Effector memory CD4-positive, alpha-beta T cell (primary cell): ENCODE measurements at regions not wholly inside any gene's neighbourhood (a gene's known extent, or its start where the extent isn't known, plus 50 kb on each side); places are given as distances from the start of the nearest gene placed in this dataset.

Experiments
- DNase-seq, 3 donors: peaks; one replicate each; pipeline ENCODE4 v3.0.0-alpha.2; 2020
- H3K27ac ChIP-seq: 2 replicates; pipeline ENCODE4 v1.7.0; 2013; ENCODE audit warnings: mild to moderate bottlenecking, low read length, moderate library complexity; ENCODE audit not compliant: insufficient read depth, poor library complexity, severe bottlenecking
- H3K27me3 ChIP-seq: replicated peaks from 2 replicates; pipeline ENCODE4 v1.7.0; 2013; ENCODE audit warnings: mild to moderate bottlenecking, low read length; ENCODE audit not compliant: insufficient read depth, control insufficient read depth, poor library complexity, severe bottlenecking
- H3K36me3 ChIP-seq: 2 replicates; pipeline ENCODE4 v1.7.0; 2013; ENCODE audit warnings: mild to moderate bottlenecking, low read length, moderate library complexity; ENCODE audit not compliant: control insufficient read depth, insufficient read depth
- H3K4me1 ChIP-seq: 2 replicates; pipeline ENCODE4 v1.7.0; 2013; ENCODE audit warnings: low read length, mild to moderate bottlenecking; ENCODE audit not compliant: control insufficient read depth, insufficient read depth, poor library complexity, severe bottlenecking
- H3K4me3 ChIP-seq: 2 replicates; pipeline ENCODE4 v1.7.0; 2013; ENCODE audit warnings: low read length, low read depth, mild to moderate bottlenecking; ENCODE audit not compliant: insufficient read depth, poor library complexity, severe bottlenecking
- H3K9me3 ChIP-seq: 2 replicates; pipeline ENCODE4 v1.7.0; 2013; ENCODE audit warnings: mild to moderate bottlenecking, low read length, moderate library complexity; ENCODE audit not compliant: control insufficient read depth

GRCh38 chr5:68551436-68551835 lies 335.9 kb downstream of the PIK3R1 start:
- Histone ChIP-seq H3K27ac (no peak overlapping the region), H3K4me3 (no peak overlapping the region), H3K9me3 (no peaks in the 10 kb centered on the region), H3K4me1 (no peaks in the 10 kb centered on the region), H3K27me3 (no peaks in the 10 kb centered on the region), H3K36me3 (no peaks in the 10 kb centered on the region)
- no peak for DNase-seq

GRCh38 chr5:68554571-68555279 lies 339.2 kb downstream of the PIK3R1 start:
- no peak for DNase-seq
- Histone ChIP-seq H3K27me3 (no peaks in the 10 kb centered on the region), H3K27ac (no peak overlapping the region), H3K36me3 (no peaks in the 10 kb centered on the region), H3K4me1 (no peaks in the 10 kb centered on the region), H3K9me3 (peaks cover 4% of the 10 kb centered on the region), H3K4me3 (no peak overlapping the region)

GRCh38 chr5:68555907-68556681 lies 340.5 kb downstream of the PIK3R1 start:
- DNase-seq: no peak
- Histone ChIP-seq H3K27me3 (no peaks in the 10 kb centered on the region), H3K9me3 (peaks cover 4% of the 10 kb centered on the region), H3K36me3 (no peaks in the 10 kb centered on the region), H3K4me1 (no peaks in the 10 kb centered on the region), H3K4me3 (no peak overlapping the region), H3K27ac (no peak overlapping the region)

GRCh38 chr5:68557162-68557936 lies 341.8 kb downstream of the PIK3R1 start:
- H3K36me3 ChIP-seq: no peaks in the 10 kb centered on the region
- no peaks in the 10 kb centered on the region for H3K27me3 ChIP-seq
- DNase-seq: no peak
- H3K27ac ChIP-seq: no peak overlapping the region
- H3K4me1 ChIP-seq: no peaks in the 10 kb centered on the region
- no peak overlapping the region for H3K4me3 ChIP-seq
- H3K9me3 ChIP-seq: peaks cover 4% of the 10 kb centered on the region

- Histone ChIP-seq H3K36me3 (no peaks in the 10 kb centered on the region), H3K27me3 (no peaks in the 10 kb centered on the region), H3K9me3 (peaks cover 11% of the 10 kb centered on the region), H3K4me1 (no peaks in the 10 kb centered on the region), H3K4me3 (no peak overlapping the region), H3K27ac (no peak overlapping the region)
- DNase-seq: no peak
Observed at GRCh38 chr5:68562308-68562707, 346.8 kb downstream of the PIK3R1 start.

GRCh38 chr5:68565427-68565826 lies 349.9 kb downstream of the PIK3R1 start:
- no peaks in the 10 kb centered on the region for H3K27me3 ChIP-seq
- H3K36me3 ChIP-seq: no peaks in the 10 kb centered on the region
- no peak overlapping the region for H3K27ac ChIP-seq
- no peak for DNase-seq
- no peaks in the 10 kb centered on the region for H3K4me1 ChIP-seq
- peaks cover 8% of the 10 kb centered on the region for H3K9me3 ChIP-seq
- H3K4me3 ChIP-seq: no peak overlapping the region

- Histone ChIP-seq H3K27ac (no peak overlapping the region), H3K27me3 (no peaks in the 10 kb centered on the region), H3K9me3 (no peaks in the 10 kb centered on the region), H3K4me1 (no peaks in the 10 kb centered on the region), H3K4me3 (no peak overlapping the region), H3K36me3 (no peaks in the 10 kb centered on the region)
- no peak for DNase-seq
Observed at GRCh38 chr5:68576805-68577204, 361.2 kb downstream of the PIK3R1 start.

- H3K9me3 ChIP-seq: no peaks in the 10 kb centered on the region
- no peaks in the 10 kb centered on the region for H3K4me1 ChIP-seq
- no peak for DNase-seq
- H3K4me3 ChIP-seq: no peak overlapping the region
- no peak overlapping the region for H3K27ac ChIP-seq
- H3K27me3 ChIP-seq: no peaks in the 10 kb centered on the region
- H3K36me3 ChIP-seq: no peaks in the 10 kb centered on the region
Observed at GRCh38 chr5:68582284-68582683, 366.7 kb downstream of the PIK3R1 start.

GRCh38 chr5:68587171-68587570 lies 371.6 kb downstream of the PIK3R1 start:
- Histone ChIP-seq H3K9me3 (no peaks in the 10 kb centered on the region), H3K4me1 (no peaks in the 10 kb centered on the region), H3K27me3 (peaks cover 3% of the 10 kb centered on the region), H3K4me3 (no peak overlapping the region), H3K27ac (no peak overlapping the region), H3K36me3 (no peaks in the 10 kb centered on the region)
- DNase-seq: no peak

- Histone ChIP-seq H3K27ac (no peak overlapping the region), H3K9me3 (no peaks in the 10 kb centered on the region), H3K4me3 (no peak overlapping the region), H3K4me1 (no peaks in the 10 kb centered on the region), H3K36me3 (no peaks in the 10 kb centered on the region), H3K27me3 (peaks cover 3% of the 10 kb centered on the region)
- DNase-seq: no peak
Observed at GRCh38 chr5:68591850-68592249, 376.3 kb downstream of the PIK3R1 start.
